ENCODE measurements at regions not wholly inside any gene's neighbourhood (a gene's known extent, or its start where the extent isn't known, plus 50 kb on each side); places are given as distances from the start of the nearest gene placed in this dataset.

DNA sequence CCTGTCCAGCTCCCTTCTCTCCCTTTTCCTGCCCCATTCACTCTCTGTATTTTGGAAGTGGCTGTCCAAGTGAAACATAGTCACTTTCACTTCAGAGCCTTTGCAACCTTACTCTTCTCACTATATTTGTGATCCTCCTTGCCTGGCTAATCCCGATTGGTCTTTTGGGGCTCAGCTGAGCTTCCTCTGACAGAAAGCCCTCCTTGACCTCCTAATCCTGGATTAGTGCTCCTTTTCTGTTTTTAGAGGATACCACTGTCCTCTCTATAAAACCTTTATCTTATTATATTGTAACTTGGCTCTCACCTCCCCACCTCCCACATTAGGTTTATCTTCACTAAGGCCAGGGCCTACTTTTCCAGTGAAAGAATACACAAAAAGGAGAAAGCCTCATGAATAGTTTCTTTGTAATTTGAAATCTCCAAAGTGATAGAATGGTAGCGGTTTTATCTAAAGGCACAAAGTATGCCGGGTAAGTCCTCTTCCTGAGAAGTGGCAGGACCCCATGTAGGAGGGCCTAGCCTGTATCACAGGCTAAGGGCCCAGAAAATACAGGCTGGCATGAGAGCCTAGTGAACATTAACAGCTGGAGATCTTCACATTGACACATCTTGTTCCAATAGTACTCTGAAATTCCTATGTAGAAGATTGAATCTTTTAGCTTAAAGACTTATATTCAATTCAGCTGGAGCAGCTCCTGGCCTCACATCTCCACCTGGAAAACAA lies 83.1 kb upstream of the GAREM1 start:
- no peak for DNase-seq (ENCODE audit: insufficient read length, low spot score)
- FAIRE-seq = no peak
- TF ChIP-seq POLR2A (IDR thresholded peaks at IDR 0.05; ENCODE audit: low read depth, low read length) = no peak

DNA sequence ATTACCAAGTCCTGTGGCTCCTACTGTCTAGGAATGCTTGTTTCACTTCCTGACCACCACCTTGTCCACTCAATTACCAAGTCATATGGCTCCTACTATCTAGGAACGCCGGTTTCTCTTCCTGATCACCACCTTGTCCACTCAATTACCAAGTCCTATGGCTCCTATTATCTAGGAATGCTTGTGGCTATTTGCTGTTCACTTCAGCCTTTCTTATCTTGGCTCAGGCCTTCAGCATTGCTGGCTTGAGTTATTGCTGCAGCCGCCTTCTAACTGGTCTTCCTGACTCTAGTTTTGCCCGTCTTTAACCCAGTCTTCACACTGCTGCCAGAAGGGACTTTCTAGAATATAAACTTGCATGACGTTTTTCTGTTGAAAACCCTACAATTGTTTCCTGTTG lies 82.5 kb upstream of the GAREM1 start:
- FAIRE-seq (no peak), DNase-seq (ENCODE audit: insufficient read length, low spot score) (no peak)
- no peak for TF ChIP-seq POLR2A (IDR thresholded peaks at IDR 0.05; ENCODE audit: low read depth, low read length)

DNA sequence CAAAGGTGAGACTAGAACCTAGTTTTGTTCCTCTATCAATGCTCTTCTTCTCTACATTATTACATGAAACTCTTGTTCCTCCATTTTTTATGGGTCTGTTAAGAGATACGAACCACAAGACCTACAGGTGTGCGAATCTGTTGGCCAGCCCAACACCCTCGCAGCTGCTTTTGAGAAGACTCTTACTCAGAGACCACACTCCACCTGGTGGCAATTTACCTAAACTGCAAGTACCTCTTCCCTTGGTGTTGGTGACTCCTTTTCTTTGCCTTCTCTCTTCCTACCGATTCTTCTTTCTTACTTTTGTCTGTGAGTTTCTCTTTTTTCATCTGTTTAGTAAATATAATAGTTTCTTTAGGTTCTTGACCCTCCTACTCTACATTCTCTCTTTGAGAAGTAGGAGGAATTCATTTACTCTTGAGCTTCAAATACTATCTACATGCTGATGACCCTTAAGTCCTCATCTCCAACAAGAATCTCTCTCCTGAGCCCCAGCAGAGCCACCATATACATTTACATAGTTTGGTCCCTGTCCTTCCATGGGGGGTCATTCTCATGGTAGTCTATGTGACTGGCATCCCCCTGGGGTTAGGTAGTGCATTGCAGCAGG lies 81.8 kb upstream of the GAREM1 start:
- DNase-seq (ENCODE audit: insufficient read length, low spot score) (peak; percentile 11), FAIRE-seq (peak; percentile 45)
- TF ChIP-seq POLR2A (IDR thresholded peaks at IDR 0.05; ENCODE audit: low read depth, low read length) = no peak

DNA sequence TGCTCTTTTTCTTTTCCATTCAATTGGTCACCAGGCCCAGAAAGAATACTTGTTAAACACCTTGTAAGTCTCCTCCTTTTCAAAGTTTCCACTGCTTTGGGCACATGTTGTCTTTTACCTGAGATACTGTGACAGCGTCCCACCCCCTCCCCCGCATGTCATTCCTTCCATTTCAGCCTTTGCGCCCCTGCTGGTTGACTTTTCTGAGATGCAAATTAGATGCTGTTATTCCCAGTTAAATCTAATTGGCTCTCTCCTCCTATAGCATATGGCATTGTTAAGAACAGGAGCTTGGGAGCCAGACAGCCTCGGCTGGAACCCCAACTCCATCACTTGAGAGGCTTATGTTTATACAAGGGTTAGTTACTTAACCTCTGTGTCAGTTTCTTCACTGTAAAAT lies 80.3 kb upstream of the GAREM1 start:
- TF ChIP-seq POLR2A (IDR thresholded peaks at IDR 0.05; ENCODE audit: low read depth, low read length) = no peak
- FAIRE-seq (no peak), DNase-seq (ENCODE audit: insufficient read length, low spot score) (no peak)

DNA sequence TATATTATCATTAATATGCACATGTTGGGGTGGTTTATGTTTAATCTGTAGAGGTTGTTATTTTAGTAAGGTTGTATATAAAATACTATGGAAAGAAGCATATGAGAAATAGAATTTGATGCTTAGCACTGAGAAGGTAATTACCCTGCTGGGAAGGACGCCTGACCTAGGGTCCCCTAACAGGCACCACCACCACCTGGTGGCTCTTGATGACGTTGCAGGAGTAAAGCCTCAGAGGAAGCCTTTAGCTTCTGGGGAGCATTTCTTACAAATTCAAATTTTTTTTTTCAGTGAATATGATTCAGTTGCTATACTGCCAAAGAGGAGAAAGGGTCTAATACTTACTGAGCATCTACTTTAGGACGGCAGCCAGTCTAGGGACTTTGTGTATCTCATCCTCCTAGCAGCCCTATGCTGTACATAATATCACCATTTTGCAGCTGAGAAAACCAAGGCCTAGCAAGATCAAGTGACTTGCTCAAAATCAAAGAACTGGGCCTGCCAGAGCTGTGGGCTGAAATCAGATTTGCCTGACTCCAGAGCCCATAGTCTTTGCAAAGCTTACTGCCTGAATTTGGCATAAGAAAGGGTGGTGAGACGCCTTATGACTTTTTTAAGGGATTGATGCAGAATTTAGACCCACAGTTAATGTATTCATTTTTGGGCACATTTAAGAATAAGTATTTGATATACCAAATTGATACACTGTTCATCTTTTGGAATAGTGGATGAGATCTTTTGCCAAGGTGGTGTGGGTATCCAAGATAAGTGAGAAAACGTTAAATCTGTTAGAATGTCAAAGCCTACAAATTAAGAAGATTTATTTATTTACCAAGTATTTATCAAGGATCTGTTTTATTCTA lies 78.8 kb upstream of the GAREM1 start:
- no peak for FAIRE-seq
- peak; percentile 1 for DNase-seq (ENCODE audit: insufficient read length, low spot score)
- no peak for TF ChIP-seq POLR2A (IDR thresholded peaks at IDR 0.05; ENCODE audit: low read depth, low read length)

DNA sequence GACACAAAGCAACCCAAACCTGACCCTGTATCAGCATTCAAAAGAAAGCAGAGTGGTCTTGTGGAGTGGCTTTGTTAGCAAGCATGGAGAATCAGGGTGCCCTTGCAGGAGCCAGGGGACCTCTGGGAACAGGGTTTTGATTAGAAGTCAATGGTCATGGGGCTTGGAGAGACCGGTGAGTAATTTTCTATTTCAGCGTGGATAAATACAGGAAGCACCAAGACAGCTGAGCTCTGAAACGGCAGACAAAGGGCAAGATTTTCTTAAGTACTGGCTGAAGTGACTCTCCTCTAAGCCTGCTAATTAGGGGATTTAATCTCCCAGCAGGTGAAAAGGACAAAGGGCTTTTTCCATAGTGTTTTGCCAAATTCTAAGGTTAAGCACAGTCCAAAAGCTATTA lies 78.0 kb upstream of the GAREM1 start:
- FAIRE-seq (no peak), DNase-seq (ENCODE audit: insufficient read length, low spot score) (no peak)
- TF ChIP-seq POLR2A (IDR thresholded peaks at IDR 0.05; ENCODE audit: low read depth, low read length) = no peak

DNA sequence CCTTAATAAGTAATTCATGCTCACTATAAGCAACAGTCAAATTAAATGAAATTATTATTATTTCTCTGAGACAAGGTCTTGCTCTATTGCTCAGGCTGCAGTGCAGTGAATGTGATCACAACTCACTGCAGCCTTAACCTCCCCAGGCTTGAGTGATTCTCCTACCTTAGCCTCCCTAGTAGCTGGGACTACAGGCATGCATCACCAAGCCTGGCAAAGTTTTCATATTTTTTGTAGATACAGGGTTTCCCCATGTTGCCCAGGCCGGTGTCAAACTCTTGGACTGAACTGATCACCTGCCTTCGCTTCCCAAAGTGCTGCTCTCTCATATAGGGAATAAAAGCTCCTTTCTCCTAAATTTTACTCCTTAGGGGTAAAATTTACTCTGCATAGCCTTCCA lies 74.9 kb upstream of the GAREM1 start:
- TF ChIP-seq POLR2A (IDR thresholded peaks at IDR 0.05; ENCODE audit: low read depth, low read length) = no peak
- FAIRE-seq (no peak), DNase-seq (ENCODE audit: insufficient read length, low spot score) (no peak)

DNA sequence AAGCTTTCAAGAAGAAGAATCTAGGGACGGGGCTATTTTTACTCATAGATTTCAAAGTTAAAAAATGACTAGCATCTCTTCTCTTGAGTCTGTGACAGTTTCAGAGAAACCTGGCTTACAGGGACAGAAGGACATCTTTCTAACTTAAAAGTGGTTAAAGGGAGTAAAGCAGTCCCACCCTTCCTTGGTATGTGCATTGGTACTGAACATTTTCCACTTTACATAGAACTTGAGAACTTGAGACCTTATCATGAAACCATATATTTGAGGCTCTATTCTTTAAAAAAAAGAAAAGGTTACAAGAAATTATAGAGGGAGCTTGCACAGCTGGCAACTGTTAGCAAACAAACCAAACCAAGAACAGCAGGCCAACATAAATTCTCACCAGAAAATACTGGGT lies 73.4 kb upstream of the GAREM1 start:
- no peak for FAIRE-seq
- DNase-seq (ENCODE audit: insufficient read length, low spot score) = no peak
- no peak for TF ChIP-seq POLR2A (IDR thresholded peaks at IDR 0.05; ENCODE audit: low read depth, low read length)

DNA sequence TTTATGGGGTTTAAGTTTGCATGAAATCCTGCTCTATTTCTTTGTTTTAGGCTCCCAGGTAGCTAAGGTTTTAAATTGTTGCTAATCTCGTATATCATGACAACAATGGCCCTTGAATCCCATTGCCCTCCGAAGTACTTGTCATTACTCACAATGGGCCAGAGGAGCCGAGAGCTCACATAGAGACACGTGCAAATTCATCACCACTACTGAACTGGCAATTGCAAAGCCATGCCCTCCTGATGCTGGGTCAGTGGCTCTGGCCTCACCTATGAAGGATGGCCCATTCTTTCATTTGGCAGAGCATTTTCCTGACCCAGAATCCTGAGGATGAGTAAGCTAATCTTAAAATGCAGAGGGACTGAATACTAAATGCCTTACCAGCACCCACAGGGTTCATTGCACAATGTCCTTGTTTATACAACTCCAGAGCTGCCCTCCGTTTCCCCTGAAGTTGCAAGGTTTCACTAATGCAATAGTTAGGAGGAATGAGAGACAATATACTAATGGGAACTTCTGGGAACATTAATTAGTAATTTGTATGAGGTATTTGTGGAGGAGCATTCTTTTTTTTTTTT lies 71.6 kb upstream of the GAREM1 start:
- DNase-seq (ENCODE audit: insufficient read length, low spot score) = no peak
- no peak for TF ChIP-seq POLR2A (IDR thresholded peaks at IDR 0.05; ENCODE audit: low read depth, low read length)
- FAIRE-seq = no peak

DNA sequence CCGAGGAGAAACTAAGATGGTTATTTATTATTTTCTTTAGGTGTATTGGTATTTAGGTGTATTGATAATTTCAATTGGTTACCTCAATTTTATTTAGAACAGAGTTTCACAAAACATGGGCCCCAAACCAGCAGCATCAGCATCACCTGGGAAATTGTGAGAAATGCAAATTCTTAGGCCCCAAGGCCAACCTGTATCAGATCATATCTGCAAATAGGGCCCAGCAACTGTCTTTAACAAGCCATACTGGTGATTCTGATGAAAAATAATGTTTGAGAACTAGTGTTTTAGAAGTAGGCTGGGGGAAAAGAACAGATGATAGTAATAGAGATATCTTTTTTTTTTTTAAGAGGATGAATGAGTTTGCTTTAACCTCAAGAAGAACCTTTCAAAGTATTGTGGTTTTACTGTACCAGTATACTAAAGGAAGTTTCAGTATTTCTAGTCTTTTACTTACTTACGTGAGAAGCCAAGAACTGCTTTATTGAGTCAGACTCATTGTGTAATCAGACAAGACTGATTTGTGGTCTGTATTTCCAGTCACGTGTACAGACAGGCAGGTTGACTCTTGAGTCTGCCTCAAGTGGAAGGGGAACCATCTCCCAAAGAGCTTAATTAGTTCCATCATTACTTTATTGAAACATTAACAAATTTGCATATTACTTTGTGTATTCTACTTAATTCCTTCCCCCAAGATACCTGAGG lies 60.4 kb upstream of the GAREM1 start:
- DNase-seq (ENCODE audit: insufficient read length, low spot score) (no peak), FAIRE-seq (no peak)
- no peak for TF ChIP-seq POLR2A (IDR thresholded peaks at IDR 0.05; ENCODE audit: low read depth, low read length)

DNA sequence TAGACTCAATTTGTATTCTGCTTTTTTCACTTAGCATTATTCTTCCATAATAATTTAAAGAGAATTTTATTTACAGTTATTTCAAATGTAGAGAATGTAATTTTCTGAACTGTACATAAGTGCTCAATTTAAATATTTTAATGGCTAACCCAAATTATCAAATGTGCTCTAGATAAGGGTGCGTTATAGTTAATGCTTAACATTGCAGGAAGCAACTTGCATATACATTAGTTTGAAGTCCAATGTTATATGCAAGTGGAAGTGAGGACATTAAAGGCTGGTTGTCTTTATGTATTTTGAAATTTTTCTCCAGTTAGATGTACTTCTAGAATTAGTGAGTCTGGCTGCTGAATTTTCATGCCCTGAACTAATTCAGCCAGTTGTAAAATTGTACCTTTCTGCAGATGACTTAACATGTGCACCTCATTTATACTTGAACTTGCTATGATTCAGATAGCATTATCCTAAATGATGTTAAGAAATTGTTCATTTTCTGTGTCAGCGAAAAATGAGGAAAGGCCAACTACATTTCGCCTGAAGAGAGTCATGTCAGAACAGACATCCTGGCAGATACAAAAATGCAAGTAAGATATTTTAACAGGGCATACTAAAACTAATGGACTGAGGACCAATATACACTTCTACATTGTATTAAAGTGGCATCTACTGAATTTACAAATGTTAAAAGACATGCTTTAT lies 59.2 kb upstream of the GAREM1 start:
- no peak for TF ChIP-seq POLR2A (IDR thresholded peaks at IDR 0.05; ENCODE audit: low read depth, low read length)
- FAIRE-seq = no peak
- DNase-seq (ENCODE audit: insufficient read length, low spot score) = no peak

DNA sequence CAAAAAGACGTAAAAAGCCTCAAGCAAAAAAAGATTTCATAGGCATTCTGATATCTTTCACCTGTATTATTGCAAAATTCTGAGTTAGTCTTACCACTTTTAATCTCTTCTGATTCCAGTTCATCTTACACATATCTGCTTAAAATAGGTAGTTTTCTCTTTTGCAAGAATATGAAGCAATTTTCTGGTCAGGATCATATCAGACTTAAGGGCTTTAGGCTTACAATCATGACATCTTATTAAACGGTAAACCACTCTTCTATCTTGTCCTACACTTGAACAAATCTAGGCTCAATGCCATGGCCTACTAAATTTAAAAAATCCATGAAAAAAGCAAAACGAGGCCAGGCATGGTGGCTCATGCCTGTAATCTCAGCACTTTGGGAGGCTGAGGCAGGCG lies 50.1 kb upstream of the GAREM1 start:
- DNase-seq (ENCODE audit: insufficient read length, low spot score) (no peak), FAIRE-seq (no peak)
- TF ChIP-seq POLR2A (IDR thresholded peaks at IDR 0.05; ENCODE audit: low read depth, low read length) = no peak

Data from H54 (cell line).